ENCODE measurements at regions not wholly inside any gene's neighbourhood (a gene's known extent, or its start where the extent isn't known, plus 50 kb on each side); places are given as distances from the start of the nearest gene placed in this dataset.
"Not testable (repeated sequence)": the region's sequence is repeated elsewhere in the genome, so short reads cannot be mapped to it uniquely, and the experiment has no call there.

- Mint-ChIP-seq H3K27ac (ENCODE audit: unreplicated experiment) (no peak overlapping the region), H3K4me1 (peaks cover 5% of the 10 kb centered on the region), H3K9me3 (peaks cover 3% of the 10 kb centered on the region), H3K4me3 (no peak overlapping the region), H3K36me3 (ENCODE audit: low read depth) (no peaks in the 10 kb centered on the region), H3K27me3 (ENCODE audit: low read depth) (peaks cover 2% of the 10 kb centered on the region)
- no peak for DNase-seq (ENCODE audit: low read depth, low spot score)
- TF ChIP-seq, protein P1, sequence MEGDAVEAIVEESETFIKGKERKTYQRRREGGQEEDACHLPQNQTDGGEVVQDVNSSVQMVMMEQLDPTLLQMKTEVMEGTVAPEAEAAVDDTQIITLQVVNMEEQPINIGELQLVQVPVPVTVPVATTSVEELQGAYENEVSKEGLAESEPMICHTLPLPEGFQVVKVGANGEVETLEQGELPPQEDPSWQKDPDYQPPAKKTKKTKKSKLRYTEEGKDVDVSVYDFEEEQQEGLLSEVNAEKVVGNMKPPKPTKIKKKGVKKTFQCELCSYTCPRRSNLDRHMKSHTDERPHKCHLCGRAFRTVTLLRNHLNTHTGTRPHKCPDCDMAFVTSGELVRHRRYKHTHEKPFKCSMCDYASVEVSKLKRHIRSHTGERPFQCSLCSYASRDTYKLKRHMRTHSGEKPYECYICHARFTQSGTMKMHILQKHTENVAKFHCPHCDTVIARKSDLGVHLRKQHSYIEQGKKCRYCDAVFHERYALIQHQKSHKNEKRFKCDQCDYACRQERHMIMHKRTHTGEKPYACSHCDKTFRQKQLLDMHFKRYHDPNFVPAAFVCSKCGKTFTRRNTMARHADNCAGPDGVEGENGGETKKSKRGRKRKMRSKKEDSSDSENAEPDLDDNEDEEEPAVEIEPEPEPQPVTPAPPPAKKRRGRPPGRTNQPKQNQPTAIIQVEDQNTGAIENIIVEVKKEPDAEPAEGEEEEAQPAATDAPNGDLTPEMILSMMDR (conservative IDR thresholded peaks at IDR 0.05), result no peak
Observed at GRCh38 chr11:60615497-60615896, 83.9 kb upstream of the MS4A8 start.

DNA sequence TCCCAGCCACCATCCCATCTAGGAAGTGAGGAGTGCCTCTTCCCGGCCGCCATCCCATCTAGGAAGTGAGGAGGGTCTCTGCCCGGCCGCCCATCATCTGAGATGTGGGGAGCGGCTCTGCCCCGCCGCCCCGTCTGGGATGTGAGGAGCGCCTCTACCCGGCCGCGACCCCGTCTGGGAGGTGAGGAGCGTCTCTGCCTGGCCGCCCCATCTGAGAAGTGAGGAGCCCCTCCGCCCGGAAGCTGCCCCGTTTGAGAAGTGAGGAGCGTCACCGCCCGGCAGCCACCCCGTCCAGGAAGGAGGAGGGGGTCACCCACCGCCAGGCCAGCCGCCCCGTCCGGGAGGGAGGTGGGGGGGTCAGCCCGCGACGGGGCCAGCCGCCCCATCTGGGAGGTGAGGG is 77.5 kb upstream of the MS4A8 start:
- peaks cover 10% of the 10 kb centered on the region for H3K9me3 Mint-ChIP-seq
- H3K27me3 Mint-ChIP-seq (ENCODE audit: low read depth); H3K4me3 Mint-ChIP-seq; DNase-seq (ENCODE audit: low read depth, low spot score); H3K4me1 Mint-ChIP-seq; H3K36me3 Mint-ChIP-seq (ENCODE audit: low read depth); H3K27ac Mint-ChIP-seq (ENCODE audit: unreplicated experiment): not testable (repeated sequence)

DNA sequence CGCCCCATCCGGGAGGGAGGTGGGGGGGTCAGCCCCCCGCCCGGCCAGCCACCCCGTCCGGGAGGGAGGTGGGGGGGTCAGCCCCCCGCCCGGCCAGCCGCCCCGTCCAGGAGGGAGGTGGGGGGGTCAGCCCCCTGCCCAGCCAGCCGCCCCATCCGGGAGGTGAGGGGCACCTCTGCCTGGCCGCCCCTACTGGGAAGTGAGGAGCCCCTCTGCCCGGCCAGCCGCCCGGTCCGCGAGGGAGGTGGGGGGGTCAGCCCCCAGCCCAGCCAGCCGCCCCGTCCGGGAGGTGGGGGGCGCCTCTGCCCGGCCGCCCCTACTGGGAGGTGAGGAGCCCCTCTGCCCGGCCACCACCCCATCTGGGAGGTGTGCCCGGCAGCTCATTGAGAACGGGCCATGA is 76.6 kb upstream of the MS4A8 start:
- H3K4me3 Mint-ChIP-seq; H3K36me3 Mint-ChIP-seq (ENCODE audit: low read depth); H3K9me3 Mint-ChIP-seq; H3K27ac Mint-ChIP-seq (ENCODE audit: unreplicated experiment); H3K27me3 Mint-ChIP-seq (ENCODE audit: low read depth); H3K4me1 Mint-ChIP-seq; DNase-seq (ENCODE audit: low read depth, low spot score): not testable (repeated sequence)

DNA sequence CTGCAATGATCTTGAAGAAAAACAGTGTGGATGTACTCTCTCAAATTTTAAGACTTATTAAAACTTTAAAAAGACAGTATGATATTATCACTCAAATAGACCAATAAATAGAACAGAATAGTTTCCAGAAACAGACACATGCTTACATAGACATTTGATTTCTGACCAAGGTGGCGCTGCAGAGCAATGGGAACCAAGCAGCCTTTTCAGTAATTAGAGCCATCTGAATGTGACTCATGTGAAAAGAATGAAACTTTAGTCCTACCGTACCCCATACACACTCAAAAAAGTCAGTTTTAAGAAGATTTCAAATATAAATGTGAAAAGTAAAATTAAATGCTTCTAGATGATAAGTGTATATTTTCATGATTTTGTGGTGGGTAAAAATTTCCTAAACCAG is 74.2 kb upstream of the MS4A8 start:
- peaks cover 7% of the 10 kb centered on the region for H3K9me3 Mint-ChIP-seq
- no peak overlapping the region for H3K4me3 Mint-ChIP-seq
- peaks cover 6% of the 10 kb centered on the region for H3K36me3 Mint-ChIP-seq (ENCODE audit: low read depth)
- H3K4me1 Mint-ChIP-seq, result no peaks in the 10 kb centered on the region
- H3K27me3 Mint-ChIP-seq (ENCODE audit: low read depth), result no peaks in the 10 kb centered on the region
- no peak overlapping the region for H3K27ac Mint-ChIP-seq (ENCODE audit: unreplicated experiment)
- TF ChIP-seq, protein P1 (conservative IDR thresholded peaks at IDR 0.05), result peak; percentile 52
- DNase-seq (ENCODE audit: low read depth, low spot score), result no peak

- H3K4me3 Mint-ChIP-seq, result no peak overlapping the region
- no peak overlapping the region for H3K27ac Mint-ChIP-seq (ENCODE audit: unreplicated experiment)
- TF ChIP-seq, protein P1 (conservative IDR thresholded peaks at IDR 0.05), result no peak
- no peaks in the 10 kb centered on the region for H3K27me3 Mint-ChIP-seq (ENCODE audit: low read depth)
- no peak for DNase-seq (ENCODE audit: low read depth, low spot score)
- H3K9me3 Mint-ChIP-seq, result peaks cover 2% of the 10 kb centered on the region
- no peaks in the 10 kb centered on the region for H3K4me1 Mint-ChIP-seq
- no peaks in the 10 kb centered on the region for H3K36me3 Mint-ChIP-seq (ENCODE audit: low read depth)
Observed at GRCh38 chr11:60629399-60629798, 70.0 kb upstream of the MS4A8 start.

DNA sequence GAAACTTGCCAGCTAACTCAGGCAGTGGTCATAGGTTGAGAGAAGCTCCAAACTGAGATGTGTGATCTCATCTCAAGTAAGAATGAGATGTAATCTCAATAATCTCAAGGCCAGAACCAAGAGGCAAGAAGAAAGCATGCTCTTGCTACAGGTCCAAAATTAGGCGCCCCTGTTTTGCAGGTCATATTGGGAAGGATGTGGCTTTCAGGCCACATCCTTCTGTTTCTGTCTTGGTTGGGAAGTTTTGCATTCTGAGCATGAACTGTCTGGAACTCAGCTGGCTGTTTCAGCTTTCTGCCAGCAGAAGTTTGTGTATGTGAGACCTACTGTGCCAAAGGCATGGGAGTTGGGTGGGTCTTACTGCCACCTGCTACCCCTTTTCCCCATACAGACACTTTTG is 67.5 kb upstream of the MS4A8 start:
- Mint-ChIP-seq H3K27ac (ENCODE audit: unreplicated experiment) (no peak overlapping the region), H3K4me1 (no peaks in the 10 kb centered on the region), H3K27me3 (ENCODE audit: low read depth) (no peaks in the 10 kb centered on the region), H3K36me3 (ENCODE audit: low read depth) (no peaks in the 10 kb centered on the region), H3K9me3 (peaks cover 4% of the 10 kb centered on the region), H3K4me3 (no peak overlapping the region)
- DNase-seq (ENCODE audit: low read depth, low spot score), result no peak
- TF ChIP-seq, protein P1 (conservative IDR thresholded peaks at IDR 0.05), result no peak

- DNase-seq (ENCODE audit: low read depth, low spot score), result no peak
- Mint-ChIP-seq H3K4me1 (no peaks in the 10 kb centered on the region), H3K9me3 (peaks cover 4% of the 10 kb centered on the region), H3K36me3 (ENCODE audit: low read depth) (no peaks in the 10 kb centered on the region), H3K27me3 (ENCODE audit: low read depth) (peaks cover 8% of the 10 kb centered on the region), H3K27ac (ENCODE audit: unreplicated experiment) (no peak overlapping the region), H3K4me3 (no peak overlapping the region)
- TF ChIP-seq, protein P1 (conservative IDR thresholded peaks at IDR 0.05), result no peak
Observed at GRCh38 chr11:60633645-60634044, 65.8 kb upstream of the MS4A8 start.
